ENCODE measurements at regions not wholly inside any gene's neighbourhood (a gene's known extent, or its start where the extent isn't known, plus 50 kb on each side); places are given as distances from the start of the nearest gene placed in this dataset.
A peak's percentile ranks its signal among the peaks of the same experiment; 100 is the strongest.

DNA sequence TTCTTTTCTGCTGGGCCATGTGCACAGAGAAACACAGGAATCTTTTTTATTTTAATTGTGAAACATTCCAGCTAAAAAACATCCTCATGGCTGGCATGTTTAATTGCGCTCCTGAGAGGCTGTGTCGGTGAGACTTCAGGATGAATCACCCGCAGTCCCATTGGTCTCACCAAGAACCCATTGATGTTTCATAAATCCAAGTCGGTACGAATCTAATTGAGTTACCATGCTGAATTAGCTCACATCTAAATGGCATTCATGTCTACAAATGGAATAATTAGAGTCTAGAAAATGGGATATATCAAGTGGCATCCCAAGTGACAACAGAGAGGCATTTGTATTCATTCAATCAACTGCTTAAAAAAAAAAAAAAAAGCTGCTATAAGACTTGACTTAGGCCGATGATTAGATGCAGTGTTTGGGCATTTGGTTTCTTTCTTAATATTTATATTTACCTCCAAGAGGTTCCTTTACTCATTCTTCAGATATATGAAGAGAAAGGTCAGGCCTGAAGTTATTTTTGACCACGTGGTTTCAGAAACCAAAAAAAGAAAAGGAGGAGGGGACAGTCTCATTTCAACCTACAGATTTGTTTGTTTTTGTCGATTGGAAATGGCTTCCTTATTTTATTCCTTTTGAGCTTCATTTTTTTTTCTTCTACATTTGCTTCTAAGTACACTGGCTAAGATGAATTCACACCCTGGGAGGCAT lies 79.1 kb upstream of the FOXB1 start:
- Histone ChIP-seq H3K9ac (no peak overlapping the region), H2AFZ (ENCODE audit: low read depth) (peak overlapping the region; percentile 42; the same call in 1 of the 2 replicates), H3K27me3 (ENCODE audit: insufficient read depth, low read depth) (no peaks in the 10 kb centered on the region), H3K36me3 (ENCODE audit: insufficient read depth) (no peaks in the 10 kb centered on the region), H3K4me3 (IDR thresholded peaks at IDR 0.05; ENCODE audit: insufficient read depth, low read depth, low read length) (no peak overlapping the region), H4K20me1 (ENCODE audit: insufficient read depth) (no peaks in the 10 kb centered on the region), H3K4me1 (ENCODE audit: low read depth, poor library complexity, severe bottlenecking) (peaks cover 23% of the 10 kb centered on the region), H3K4me2 (peak overlapping the region; percentile 53), H3K79me2 (ENCODE audit: insufficient read depth, low read depth) (no peaks in the 10 kb centered on the region), H3K27ac (no peak overlapping the region)
- TF ChIP-seq, protein P1, sequence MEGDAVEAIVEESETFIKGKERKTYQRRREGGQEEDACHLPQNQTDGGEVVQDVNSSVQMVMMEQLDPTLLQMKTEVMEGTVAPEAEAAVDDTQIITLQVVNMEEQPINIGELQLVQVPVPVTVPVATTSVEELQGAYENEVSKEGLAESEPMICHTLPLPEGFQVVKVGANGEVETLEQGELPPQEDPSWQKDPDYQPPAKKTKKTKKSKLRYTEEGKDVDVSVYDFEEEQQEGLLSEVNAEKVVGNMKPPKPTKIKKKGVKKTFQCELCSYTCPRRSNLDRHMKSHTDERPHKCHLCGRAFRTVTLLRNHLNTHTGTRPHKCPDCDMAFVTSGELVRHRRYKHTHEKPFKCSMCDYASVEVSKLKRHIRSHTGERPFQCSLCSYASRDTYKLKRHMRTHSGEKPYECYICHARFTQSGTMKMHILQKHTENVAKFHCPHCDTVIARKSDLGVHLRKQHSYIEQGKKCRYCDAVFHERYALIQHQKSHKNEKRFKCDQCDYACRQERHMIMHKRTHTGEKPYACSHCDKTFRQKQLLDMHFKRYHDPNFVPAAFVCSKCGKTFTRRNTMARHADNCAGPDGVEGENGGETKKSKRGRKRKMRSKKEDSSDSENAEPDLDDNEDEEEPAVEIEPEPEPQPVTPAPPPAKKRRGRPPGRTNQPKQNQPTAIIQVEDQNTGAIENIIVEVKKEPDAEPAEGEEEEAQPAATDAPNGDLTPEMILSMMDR (conservative IDR thresholded peaks at IDR 0.05; ENCODE audit: low read depth, low read length), result no peak

GRCh38 chr15:59924096-59924495 lies 80.0 kb upstream of the FOXB1 start:
- TF ChIP-seq, protein P1 (conservative IDR thresholded peaks at IDR 0.05; ENCODE audit: low read depth, low read length), result no peak

DNA sequence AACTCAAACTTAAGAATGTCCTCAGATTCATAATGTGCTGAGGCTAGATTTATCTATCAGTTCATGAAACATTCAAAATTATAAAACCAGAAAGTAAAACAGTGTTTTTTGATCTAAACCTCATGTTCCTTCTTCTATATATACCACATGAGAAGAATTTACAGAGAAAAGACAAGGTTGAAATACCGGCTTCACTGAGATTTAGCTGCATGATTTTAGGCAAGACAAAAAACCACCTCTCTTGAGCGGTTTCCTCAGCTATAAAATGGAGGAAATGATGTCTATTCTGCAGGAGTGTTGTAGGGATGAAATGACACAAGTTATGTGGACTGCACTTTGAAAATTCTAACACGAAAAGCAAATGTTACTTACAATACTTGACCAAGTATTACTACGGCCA lies 80.6 kb upstream of the FOXB1 start:
- Histone ChIP-seq H2AFZ (ENCODE audit: low read depth) (no peak overlapping the region), H3K27ac (no peak overlapping the region), H4K20me1 (ENCODE audit: insufficient read depth) (no peaks in the 10 kb centered on the region), H3K4me3 (IDR thresholded peaks at IDR 0.05; ENCODE audit: insufficient read depth, low read depth, low read length) (no peak overlapping the region), H3K36me3 (ENCODE audit: insufficient read depth) (no peaks in the 10 kb centered on the region), H3K79me2 (ENCODE audit: insufficient read depth, low read depth) (no peaks in the 10 kb centered on the region), H3K9ac (no peak overlapping the region), H3K4me1 (ENCODE audit: low read depth, poor library complexity, severe bottlenecking) (peaks cover 23% of the 10 kb centered on the region), H3K4me2 (no peak overlapping the region), H3K27me3 (ENCODE audit: insufficient read depth, low read depth) (no peaks in the 10 kb centered on the region)
- TF ChIP-seq, protein P1 (conservative IDR thresholded peaks at IDR 0.05; ENCODE audit: low read depth, low read length), result no peak

More at GRCh38 chr15:59924096-59924495, 80.0 kb upstream of the FOXB1 start:
- Histone ChIP-seq H3K79me2 (ENCODE audit: insufficient read depth, low read depth) (no peaks in the 10 kb centered on the region), H3K4me2 (no peak overlapping the region), H3K9ac (no peak overlapping the region), H3K27ac (no peak overlapping the region), H2AFZ (ENCODE audit: low read depth) (no peak overlapping the region), H3K4me1 (ENCODE audit: low read depth, poor library complexity, severe bottlenecking) (peaks cover 23% of the 10 kb centered on the region), H3K27me3 (ENCODE audit: insufficient read depth, low read depth) (no peaks in the 10 kb centered on the region), H4K20me1 (ENCODE audit: insufficient read depth) (no peaks in the 10 kb centered on the region), H3K36me3 (ENCODE audit: insufficient read depth) (no peaks in the 10 kb centered on the region), H3K4me3 (IDR thresholded peaks at IDR 0.05; ENCODE audit: insufficient read depth, low read depth, low read length) (no peak overlapping the region)

- Histone ChIP-seq H3K36me3 (ENCODE audit: insufficient read depth) (no peaks in the 10 kb centered on the region), H3K27ac (no peak overlapping the region), H2AFZ (ENCODE audit: low read depth) (no peak overlapping the region), H3K79me2 (ENCODE audit: insufficient read depth, low read depth) (no peaks in the 10 kb centered on the region), H3K9ac (no peak overlapping the region), H3K27me3 (ENCODE audit: insufficient read depth, low read depth) (no peaks in the 10 kb centered on the region), H3K4me2 (no peak overlapping the region), H4K20me1 (ENCODE audit: insufficient read depth) (no peaks in the 10 kb centered on the region), H3K4me1 (ENCODE audit: low read depth, poor library complexity, severe bottlenecking) (peaks cover 11% of the 10 kb centered on the region), H3K4me3 (IDR thresholded peaks at IDR 0.05; ENCODE audit: insufficient read depth, low read depth, low read length) (no peak overlapping the region)
- TF ChIP-seq, protein P1 (conservative IDR thresholded peaks at IDR 0.05; ENCODE audit: low read depth, low read length), result no peak
Measured at GRCh38 chr15:59918994-59919951, 84.8 kb upstream of the FOXB1 start.
